ENCODE measurements at regions not wholly inside any gene's neighbourhood (a gene's known extent, or its start where the extent isn't known, plus 50 kb on each side); places are given as distances from the start of the nearest gene placed in this dataset.

DNA sequence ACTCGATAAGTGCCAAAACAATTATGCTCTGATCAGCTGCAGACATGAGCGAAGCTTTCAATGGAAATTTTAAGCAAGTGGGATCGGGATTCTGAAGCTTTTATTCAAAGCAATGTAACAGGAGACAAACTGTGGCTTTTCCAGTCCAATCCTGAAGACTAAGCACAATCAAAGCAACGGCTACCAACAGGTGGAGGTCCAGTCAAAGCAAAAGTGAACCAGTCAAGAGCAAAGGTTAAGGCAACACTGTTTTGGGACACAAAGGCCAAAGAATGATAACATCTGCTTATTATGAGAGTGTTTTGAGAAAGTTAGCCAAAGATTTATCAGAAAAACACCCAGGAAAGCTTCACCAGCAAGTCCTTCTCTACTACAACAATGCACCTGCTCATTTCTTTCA lies 170.1 kb downstream of the SEC16B start:
- TF ChIP-seq, protein P1, sequence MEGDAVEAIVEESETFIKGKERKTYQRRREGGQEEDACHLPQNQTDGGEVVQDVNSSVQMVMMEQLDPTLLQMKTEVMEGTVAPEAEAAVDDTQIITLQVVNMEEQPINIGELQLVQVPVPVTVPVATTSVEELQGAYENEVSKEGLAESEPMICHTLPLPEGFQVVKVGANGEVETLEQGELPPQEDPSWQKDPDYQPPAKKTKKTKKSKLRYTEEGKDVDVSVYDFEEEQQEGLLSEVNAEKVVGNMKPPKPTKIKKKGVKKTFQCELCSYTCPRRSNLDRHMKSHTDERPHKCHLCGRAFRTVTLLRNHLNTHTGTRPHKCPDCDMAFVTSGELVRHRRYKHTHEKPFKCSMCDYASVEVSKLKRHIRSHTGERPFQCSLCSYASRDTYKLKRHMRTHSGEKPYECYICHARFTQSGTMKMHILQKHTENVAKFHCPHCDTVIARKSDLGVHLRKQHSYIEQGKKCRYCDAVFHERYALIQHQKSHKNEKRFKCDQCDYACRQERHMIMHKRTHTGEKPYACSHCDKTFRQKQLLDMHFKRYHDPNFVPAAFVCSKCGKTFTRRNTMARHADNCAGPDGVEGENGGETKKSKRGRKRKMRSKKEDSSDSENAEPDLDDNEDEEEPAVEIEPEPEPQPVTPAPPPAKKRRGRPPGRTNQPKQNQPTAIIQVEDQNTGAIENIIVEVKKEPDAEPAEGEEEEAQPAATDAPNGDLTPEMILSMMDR (IDR thresholded peaks at IDR 0.05; ENCODE audit: insufficient read depth, low read length) = no peak
- no peak for TF ChIP-seq GABPA (IDR thresholded peaks at IDR 0.05; ENCODE audit: low read depth)
- TF ChIP-seq POLR2AphosphoS5 (IDR thresholded peaks at IDR 0.05; ENCODE audit: low read depth) = no peak
- H3K27ac ChIP-seq (replicated peaks) = no peak overlapping the region
- no peak overlapping the region for H3K4me3 ChIP-seq (replicated peaks; ENCODE audit: insufficient read depth, low read length)
- no peak for DNase-seq (ENCODE audit: low read depth in 1 of 2, low spot score in 1 of 2)
- peaks cover 4% of the 10 kb centered on the region for H3K27me3 ChIP-seq (ENCODE audit: insufficient read depth, poor library complexity, severe bottlenecking)

- Histone ChIP-seq H3K4me3 (replicated peaks; ENCODE audit: insufficient read depth, low read length) (no peak overlapping the region), H3K27ac (replicated peaks) (no peak overlapping the region), H3K27me3 (ENCODE audit: insufficient read depth, poor library complexity, severe bottlenecking) (peaks cover 4% of the 10 kb centered on the region)
- no peak for DNase-seq (ENCODE audit: low read depth in 1 of 2, low spot score in 1 of 2)
- TF ChIP-seq, protein P1 (IDR thresholded peaks at IDR 0.05; ENCODE audit: insufficient read depth, low read length) = no peak
- TF ChIP-seq POLR2AphosphoS5 (IDR thresholded peaks at IDR 0.05; ENCODE audit: low read depth) (no peak), REST (IDR thresholded peaks at IDR 0.05; ENCODE audit: insufficient replicate concordance, low read depth) (no peak), SPI1 (IDR thresholded peaks at IDR 0.05; ENCODE audit: borderline replicate concordance, low read depth) (no peak), GABPA (IDR thresholded peaks at IDR 0.05; ENCODE audit: low read depth) (no peak)
These were observed 171.2 kb downstream of the SEC16B start for GRCh38 chr1:177798614-177799013.

GRCh38 chr1:177796561-177796960 lies 173.3 kb downstream of the SEC16B start:
- Histone ChIP-seq H3K27me3 (ENCODE audit: insufficient read depth, poor library complexity, severe bottlenecking) (peaks cover 4% of the 10 kb centered on the region), H3K4me3 (replicated peaks; ENCODE audit: insufficient read depth, low read length) (no peak overlapping the region), H3K27ac (replicated peaks) (no peak overlapping the region)
- DNase-seq (ENCODE audit: low read depth in 1 of 2, low spot score in 1 of 2) = no peak
- TF ChIP-seq, protein P1 (IDR thresholded peaks at IDR 0.05; ENCODE audit: insufficient read depth, low read length) = no peak
- TF ChIP-seq POLR2AphosphoS5 (IDR thresholded peaks at IDR 0.05; ENCODE audit: low read depth) = no peak
- TF ChIP-seq GABPA (IDR thresholded peaks at IDR 0.05; ENCODE audit: low read depth) = no peak
- TF ChIP-seq SPI1 (IDR thresholded peaks at IDR 0.05; ENCODE audit: borderline replicate concordance, low read depth) = no peak
- TF ChIP-seq REST (IDR thresholded peaks at IDR 0.05; ENCODE audit: insufficient replicate concordance, low read depth) = no peak

- Histone ChIP-seq H3K27ac (replicated peaks) (no peak overlapping the region), H3K4me3 (replicated peaks; ENCODE audit: insufficient read depth, low read length) (no peak overlapping the region), H3K27me3 (ENCODE audit: insufficient read depth, poor library complexity, severe bottlenecking) (peaks cover 2% of the 10 kb centered on the region)
- no peak for DNase-seq (ENCODE audit: low read depth in 1 of 2, low spot score in 1 of 2)
- TF ChIP-seq POLR2AphosphoS5 (IDR thresholded peaks at IDR 0.05; ENCODE audit: low read depth) = no peak
- TF ChIP-seq, protein P1 (IDR thresholded peaks at IDR 0.05; ENCODE audit: insufficient read depth, low read length) = no peak
- TF ChIP-seq GABPA (IDR thresholded peaks at IDR 0.05; ENCODE audit: low read depth) = no peak
These were observed 175.4 kb downstream of the SEC16B start for GRCh38 chr1:177794376-177794991.
